ENCODE measurements at regions not wholly inside any gene's neighbourhood (a gene's known extent, or its start where the extent isn't known, plus 50 kb on each side); places are given as distances from the start of the nearest gene placed in this dataset.

DNA sequence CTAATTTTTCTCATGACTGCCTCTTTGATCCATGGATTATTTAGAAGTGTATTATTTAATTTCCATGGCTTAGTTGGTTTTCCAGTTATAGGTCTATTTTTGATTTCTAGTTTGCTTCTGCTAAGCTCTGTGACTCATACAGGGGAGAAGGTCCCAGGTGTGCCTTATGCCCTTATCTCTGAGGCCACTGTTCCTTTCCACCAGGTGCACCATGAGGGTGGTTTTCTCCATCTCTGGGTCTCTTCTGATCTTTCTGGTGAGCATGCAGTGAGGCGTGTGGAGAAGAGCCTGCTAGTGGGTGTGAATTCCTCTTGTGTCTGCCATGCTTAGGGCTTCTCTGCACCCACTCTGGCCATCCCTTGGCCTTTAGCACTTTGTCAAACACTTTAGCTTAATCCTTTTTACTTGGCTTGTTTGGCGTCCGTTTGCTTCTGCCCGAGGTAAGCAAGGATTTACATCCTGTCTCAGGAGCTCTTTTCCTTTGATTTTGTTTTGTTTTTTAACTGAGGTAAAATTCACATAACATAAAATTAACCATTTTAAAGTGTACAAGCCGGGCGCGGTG lies 129.8 kb upstream of the ARL4C start:
- Histone ChIP-seq H3K4me2 (no peak overlapping the region), H3K27ac (no peak overlapping the region), H3K4me1 (peaks cover 3% of the 10 kb centered on the region; the same call in 1 of the 3 replicates), H3K9me3 (no peaks in the 10 kb centered on the region), H3K4me3 (no peak overlapping the region)
- no peak for FAIRE-seq
- 80% methylated on average over 7 of the region's 7 CpGs for WGBS (ENCODE audit: missing lambda C conversion rate)
- POLR2A ChIA-PET = no interaction called here
- TF ChIP-seq JUNB (IDR thresholded peaks at IDR 0.05) (no peak), HOXA7 (CRISPR knock-in tag; IDR thresholded peaks at IDR 0.05) (no peak), TP53 (CRISPR knock-in tag; IDR thresholded peaks at IDR 0.05) (no peak), EHMT2 (IDR thresholded peaks at IDR 0.05; ENCODE audit: low read depth) (no peak), ATOH8 (CRISPR knock-in tag; IDR thresholded peaks at IDR 0.05; ENCODE audit: low read depth) (no peak), MAFK (IDR thresholded peaks at IDR 0.05; ENCODE audit: partially characterized antibody) (no peak), EP300 (IDR thresholded peaks at IDR 0.05) (no peak), MYC (IDR thresholded peaks at IDR 0.05; ENCODE audit: borderline replicate concordance, low read length) (no peak), ELK1 (IDR thresholded peaks at IDR 0.05; ENCODE audit: low read depth, low read length) (no peak), SMC3 (IDR thresholded peaks at IDR 0.05) (no peak), RNF2 (IDR thresholded peaks at IDR 0.05; ENCODE audit: borderline replicate concordance, low read depth) (no peak), GATA3 (IDR thresholded peaks at IDR 0.05; ENCODE audit: borderline replicate concordance) (no peak), FOXS1 (CRISPR knock-in tag; IDR thresholded peaks at IDR 0.05) (no peak)
- TF ChIP-seq, protein P1, sequence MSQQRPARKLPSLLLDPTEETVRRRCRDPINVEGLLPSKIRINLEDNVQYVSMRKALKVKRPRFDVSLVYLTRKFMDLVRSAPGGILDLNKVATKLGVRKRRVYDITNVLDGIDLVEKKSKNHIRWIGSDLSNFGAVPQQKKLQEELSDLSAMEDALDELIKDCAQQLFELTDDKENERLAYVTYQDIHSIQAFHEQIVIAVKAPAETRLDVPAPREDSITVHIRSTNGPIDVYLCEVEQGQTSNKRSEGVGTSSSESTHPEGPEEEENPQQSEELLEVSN (IDR thresholded peaks at IDR 0.05; ENCODE audit: borderline replicate concordance, low read depth) = no peak
- TF ChIP-seq, protein P2, sequence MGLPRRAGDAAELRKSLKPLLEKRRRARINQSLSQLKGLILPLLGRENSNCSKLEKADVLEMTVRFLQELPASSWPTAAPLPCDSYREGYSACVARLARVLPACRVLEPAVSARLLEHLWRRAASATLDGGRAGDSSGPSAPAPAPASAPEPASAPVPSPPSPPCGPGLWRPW (IDR thresholded peaks at IDR 0.05) = no peak
- CTCF ChIA-PET = interaction anchor here (1.5 kb wide), 1 partner anchor 490 kb away, joined by 3 read pairs; no protein-coding TSS in a partner anchor
- no peak for ATAC-seq
- no peak for DNase-seq (ENCODE audit: low read depth in 1 of 2, low spot score in 1 of 2)

GRCh38 chr2:234625626-234626250 lies 128.9 kb upstream of the ARL4C start:
- peaks cover 3% of the 10 kb centered on the region; the same call in 1 of the 3 replicates for H3K4me1 ChIP-seq
- H3K27ac ChIP-seq = no peak overlapping the region
- DNase-seq (ENCODE audit: low read depth in 1 of 2, low spot score in 1 of 2) (no peak), FAIRE-seq (no peak), ATAC-seq (peak in 1 of 2 experiments; percentile 20; a peak in 1 of 6 replicates)
- ChIA-PET POLR2A (no interaction called here), CTCF (interaction anchor here (0.9 to 1.5 kb wide), 2 partner anchors 17 to 491 kb away, joined by 3 read pairs; no protein-coding TSS in a partner anchor)
- H3K4me3 ChIP-seq = no peak overlapping the region
- no peak overlapping the region for H3K4me2 ChIP-seq
- TF ChIP-seq MAFK (IDR thresholded peaks at IDR 0.05; ENCODE audit: partially characterized antibody) = peak; percentile 51
- TF ChIP-seq, protein P2 (IDR thresholded peaks at IDR 0.05) = no peak
- TF ChIP-seq HOXA7 (CRISPR knock-in tag; IDR thresholded peaks at IDR 0.05) = no peak
- 56% methylated on average over 4 of the region's 4 CpGs for WGBS (ENCODE audit: missing lambda C conversion rate)
- no peaks in the 10 kb centered on the region for H3K9me3 ChIP-seq

DNA sequence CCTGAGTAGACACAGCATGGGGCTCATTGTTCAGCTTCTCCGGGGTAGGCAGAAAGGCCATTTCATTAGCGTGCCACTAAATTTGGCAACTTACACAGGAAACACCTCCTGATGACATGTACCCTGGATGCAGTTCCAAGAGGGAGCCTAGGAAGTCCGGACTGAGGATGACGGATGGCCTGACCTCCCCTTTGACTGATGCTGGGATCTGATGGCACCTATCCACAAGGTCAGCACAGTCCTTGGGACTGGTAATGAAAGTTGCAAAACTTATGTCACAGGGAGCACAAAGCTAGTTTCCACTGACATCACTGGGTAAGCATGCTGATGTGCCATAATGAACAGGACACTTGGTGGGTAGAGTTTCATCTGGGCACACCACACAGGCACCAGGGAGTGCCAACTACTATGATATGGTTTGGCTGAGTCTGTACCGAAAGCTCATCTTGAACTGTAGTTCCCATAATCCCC lies 126.7 kb upstream of the ARL4C start:
- DNase-seq (ENCODE audit: low read depth in 1 of 2, low spot score in 1 of 2) (no peak), FAIRE-seq (no peak), ATAC-seq (no peak)
- no peak overlapping the region for H3K4me3 ChIP-seq
- CTCF ChIA-PET = interaction anchor here (0.8 to 0.9 kb wide), 2 partner anchors 73 to 78 kb away, joined by 3 read pairs; no protein-coding TSS in a partner anchor
- peaks cover 3% of the 10 kb centered on the region; the same call in 1 of the 3 replicates for H3K4me1 ChIP-seq
- WGBS (ENCODE audit: missing lambda C conversion rate) = 94% methylated on average over 5 of the region's 5 CpGs
- H3K9me3 ChIP-seq = no peaks in the 10 kb centered on the region
- no peak overlapping the region for H3K4me2 ChIP-seq
- no peak overlapping the region; a peak in 1 of 6 replicates for H3K27ac ChIP-seq
- POLR2A ChIA-PET = no interaction called here
- no peak for TF ChIP-seq ZSCAN20 (CRISPR knock-in tag; IDR thresholded peaks at IDR 0.05)
- no peak for TF ChIP-seq EHMT2 (IDR thresholded peaks at IDR 0.05; ENCODE audit: low read depth)
- TF ChIP-seq RFX5 (IDR thresholded peaks at IDR 0.05) = no peak
- no peak for TF ChIP-seq HEYL (CRISPR knock-in tag; IDR thresholded peaks at IDR 0.05)
- no peak for TF ChIP-seq KDM1A (IDR thresholded peaks at IDR 0.05; ENCODE audit: low read depth)
- TF ChIP-seq, protein P3, sequence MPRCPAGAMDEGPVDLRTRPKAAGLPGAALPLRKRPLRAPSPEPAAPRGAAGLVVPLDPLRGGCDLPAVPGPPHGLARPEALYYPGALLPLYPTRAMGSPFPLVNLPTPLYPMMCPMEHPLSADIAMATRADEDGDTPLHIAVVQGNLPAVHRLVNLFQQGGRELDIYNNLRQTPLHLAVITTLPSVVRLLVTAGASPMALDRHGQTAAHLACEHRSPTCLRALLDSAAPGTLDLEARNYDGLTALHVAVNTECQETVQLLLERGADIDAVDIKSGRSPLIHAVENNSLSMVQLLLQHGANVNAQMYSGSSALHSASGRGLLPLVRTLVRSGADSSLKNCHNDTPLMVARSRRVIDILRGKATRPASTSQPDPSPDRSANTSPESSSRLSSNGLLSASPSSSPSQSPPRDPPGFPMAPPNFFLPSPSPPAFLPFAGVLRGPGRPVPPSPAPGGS (IDR thresholded peaks at IDR 0.05) = no peak
- no peak for TF ChIP-seq FOXS1 (CRISPR knock-in tag; IDR thresholded peaks at IDR 0.05)
- no peak for TF ChIP-seq MYC (IDR thresholded peaks at IDR 0.05; ENCODE audit: borderline replicate concordance, low read length)
- TF ChIP-seq POLR2A (IDR thresholded peaks at IDR 0.05; ENCODE audit: low read length) = no peak
- no peak for TF ChIP-seq JUN (IDR thresholded peaks at IDR 0.05)
- no peak for TF ChIP-seq EHF (CRISPR knock-in tag; IDR thresholded peaks at IDR 0.05)
- no peak for TF ChIP-seq ESRRA (IDR thresholded peaks at IDR 0.05; ENCODE audit: borderline replicate concordance, low read length)
- TF ChIP-seq, protein P4, sequence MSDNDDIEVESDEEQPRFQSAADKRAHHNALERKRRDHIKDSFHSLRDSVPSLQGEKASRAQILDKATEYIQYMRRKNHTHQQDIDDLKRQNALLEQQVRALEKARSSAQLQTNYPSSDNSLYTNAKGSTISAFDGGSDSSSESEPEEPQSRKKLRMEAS (IDR thresholded peaks at IDR 0.05) = no peak
- TF ChIP-seq CBX2 (IDR thresholded peaks at IDR 0.05; ENCODE audit: borderline replicate concordance, low read depth) = no peak
